Activated CD4-positive, alpha-beta memory T cell treated with anti-CD3 and anti-CD28 coated beads for 36 hours (primary cell): ENCODE measurements at regions not wholly inside any gene's neighbourhood (a gene's known extent, or its start where the extent isn't known, plus 50 kb on each side); places are given as distances from the start of the nearest gene placed in this dataset.

Experiments
- CTCF ChIA-PET: fragments of 350-600 bp; sonication (Branson Sonifier 250); formaldehyde crosslinking; loops from one replicate; lab custom pipeline; 2021; ENCODE audit warnings: antibody characterized with exemption, inconsistent platforms; lab: Charles Lee
- POLR2A ChIA-PET: fragments of 350-600 bp; sonication (Branson Sonifier 250); formaldehyde crosslinking; loops from one replicate; lab custom pipeline; 2021; ENCODE audit warnings: antibody characterized with exemption; lab: Charles Lee
- DNase-seq: peaks from one replicate; pipeline ENCODE4 v3.0.0-alpha.2; 2020
- H3K27ac Mint-ChIP-seq: one replicate; pipeline ENCODE4 v1.8.0; 2021; ENCODE audit warnings: mixed read lengths
- H3K27me3 Mint-ChIP-seq: one replicate; pipeline ENCODE4 v1.8.0; 2021; ENCODE audit warnings: mixed read lengths
- H3K36me3 Mint-ChIP-seq: one replicate; pipeline ENCODE4 v1.8.0; 2021; ENCODE audit warnings: mixed read lengths
- H3K4me1 Mint-ChIP-seq: one replicate; pipeline ENCODE4 v1.8.0; 2021; ENCODE audit warnings: low read depth, mixed read lengths
- H3K4me3 Mint-ChIP-seq: one replicate; pipeline ENCODE4 v1.8.0; 2021; ENCODE audit warnings: mild to moderate bottlenecking, mixed read lengths
- H3K9me3 Mint-ChIP-seq: one replicate; pipeline ENCODE4 v1.8.0; 2021; ENCODE audit warnings: mixed read lengths
- intact Hi-C: fragments of 100-400 bp; cut with micrococcal nuclease; formaldehyde crosslinking; loops from one replicate; pipeline ENCODE4 v1.15.1; 2023

DNA sequence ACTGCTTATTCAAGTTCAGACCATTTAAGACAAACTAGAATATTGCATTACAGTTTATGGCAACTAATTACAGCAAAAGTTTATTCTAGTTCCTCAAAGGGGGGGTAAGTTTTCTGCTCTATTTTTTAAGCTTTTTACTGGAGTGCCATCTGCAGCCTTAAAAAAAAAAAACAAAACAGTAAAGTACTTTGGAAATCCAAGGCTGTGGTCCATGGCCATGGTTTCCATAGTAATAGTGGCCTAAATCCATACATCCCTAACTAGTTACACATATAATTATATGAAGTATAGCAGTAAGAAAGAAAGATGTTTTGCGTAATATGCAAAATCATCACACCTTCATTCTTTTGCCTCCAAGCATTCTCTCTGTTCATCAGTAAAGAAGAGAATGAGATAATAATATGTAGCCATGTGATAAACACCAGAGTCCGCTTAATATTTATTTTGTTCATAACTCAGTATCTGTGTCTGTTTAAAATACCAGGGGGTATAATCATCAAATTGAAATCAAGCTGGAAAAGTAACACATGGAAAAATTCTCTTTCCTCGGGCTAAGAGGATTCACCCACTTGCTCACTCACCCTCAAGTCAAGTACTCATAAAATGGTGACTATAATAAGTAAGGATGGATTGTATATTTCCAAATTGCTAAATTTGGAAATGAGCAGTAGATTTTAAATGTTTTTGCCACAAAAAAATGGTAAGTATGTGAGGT, 301.1 kb upstream of the RND3 start:
- Mint-ChIP-seq H3K4me1 (no peaks in the 10 kb centered on the region), H3K27me3 (no peaks in the 10 kb centered on the region), H3K9me3 (peaks cover 5% of the 10 kb centered on the region), H3K4me3 (no peak overlapping the region), H3K36me3 (no peaks in the 10 kb centered on the region), H3K27ac (no peak overlapping the region)
- ChIA-PET CTCF (no interaction called here), POLR2A (no interaction called here)
- DNase-seq = no peak
- intact Hi-C loops = no loop called here

GRCh38 chr2:150787353-150788093, 300.1 kb upstream of the RND3 start:
- H3K27ac Mint-ChIP-seq = no peak overlapping the region
- ChIA-PET CTCF (no interaction called here), POLR2A (no interaction called here)
- peaks cover 5% of the 10 kb centered on the region for H3K9me3 Mint-ChIP-seq
- H3K27me3 Mint-ChIP-seq = no peaks in the 10 kb centered on the region
- H3K4me1 Mint-ChIP-seq = no peaks in the 10 kb centered on the region
- H3K36me3 Mint-ChIP-seq = no peaks in the 10 kb centered on the region
- intact Hi-C loops = no loop called here
- DNase-seq = no peak
- no peak overlapping the region for H3K4me3 Mint-ChIP-seq

DNA sequence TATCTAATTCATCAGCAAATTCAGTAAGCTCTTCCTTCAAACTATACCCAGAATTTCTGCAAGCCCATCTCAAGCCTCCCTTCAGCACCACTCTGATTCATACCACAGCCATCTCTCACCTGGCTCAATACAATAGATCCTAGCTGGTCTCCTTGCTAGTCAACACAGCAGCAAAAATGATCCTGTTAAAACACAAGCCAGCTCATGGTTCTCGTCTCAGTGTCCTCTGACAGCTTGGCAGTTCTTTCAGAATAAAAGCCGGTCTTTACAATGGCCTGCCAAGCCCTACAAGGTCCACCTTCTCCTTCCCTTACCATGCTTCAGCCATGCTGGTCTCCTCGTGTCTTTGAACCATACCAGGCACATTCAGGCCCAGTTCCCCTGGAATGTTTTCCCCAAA, 296.9 kb upstream of the RND3 start:
- H3K36me3 Mint-ChIP-seq = no peaks in the 10 kb centered on the region
- H3K9me3 Mint-ChIP-seq = no peaks in the 10 kb centered on the region
- no peak overlapping the region for H3K4me3 Mint-ChIP-seq
- no peaks in the 10 kb centered on the region for H3K4me1 Mint-ChIP-seq
- H3K27ac Mint-ChIP-seq = no peak overlapping the region
- intact Hi-C loops = no loop called here
- H3K27me3 Mint-ChIP-seq = no peaks in the 10 kb centered on the region
- no peak for DNase-seq
- ChIA-PET CTCF (no interaction called here), POLR2A (no interaction called here)

- ChIA-PET POLR2A (no interaction called here), CTCF (no interaction called here)
- intact Hi-C loops = no loop called here
- Mint-ChIP-seq H3K4me3 (no peak overlapping the region), H3K9me3 (no peaks in the 10 kb centered on the region), H3K27ac (no peak overlapping the region), H3K4me1 (no peaks in the 10 kb centered on the region), H3K36me3 (no peaks in the 10 kb centered on the region), H3K27me3 (no peaks in the 10 kb centered on the region)
- no peak for DNase-seq
Measured at GRCh38 chr2:150783896-150784295, 296.4 kb upstream of the RND3 start.

DNA sequence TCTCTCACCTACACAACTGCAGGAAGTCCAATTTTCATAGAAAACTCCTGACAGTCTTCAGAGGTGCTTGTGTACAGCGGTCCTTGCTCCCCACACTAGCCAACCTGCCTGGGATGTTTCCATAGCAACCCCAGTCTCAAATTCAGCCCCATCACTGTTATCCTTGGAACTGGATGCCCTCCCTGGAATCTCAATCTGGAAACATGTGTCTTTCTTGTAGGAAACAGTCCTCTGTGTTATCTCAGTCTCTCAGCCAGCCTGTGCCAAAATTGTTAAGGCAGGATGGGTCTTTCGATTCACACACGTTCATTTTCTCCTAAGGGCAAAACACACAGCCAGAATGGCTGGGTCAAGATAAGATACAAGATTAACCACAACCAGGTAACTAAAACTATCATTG, 295.5 kb upstream of the RND3 start:
- no peak overlapping the region for H3K4me3 Mint-ChIP-seq
- no peaks in the 10 kb centered on the region for H3K4me1 Mint-ChIP-seq
- H3K27ac Mint-ChIP-seq = no peak overlapping the region
- intact Hi-C loops = no loop called here
- H3K27me3 Mint-ChIP-seq = no peaks in the 10 kb centered on the region
- CTCF ChIA-PET = no interaction called here
- H3K9me3 Mint-ChIP-seq = no peaks in the 10 kb centered on the region
- POLR2A ChIA-PET = no interaction called here
- DNase-seq = no peak
- H3K36me3 Mint-ChIP-seq = no peaks in the 10 kb centered on the region

DNA sequence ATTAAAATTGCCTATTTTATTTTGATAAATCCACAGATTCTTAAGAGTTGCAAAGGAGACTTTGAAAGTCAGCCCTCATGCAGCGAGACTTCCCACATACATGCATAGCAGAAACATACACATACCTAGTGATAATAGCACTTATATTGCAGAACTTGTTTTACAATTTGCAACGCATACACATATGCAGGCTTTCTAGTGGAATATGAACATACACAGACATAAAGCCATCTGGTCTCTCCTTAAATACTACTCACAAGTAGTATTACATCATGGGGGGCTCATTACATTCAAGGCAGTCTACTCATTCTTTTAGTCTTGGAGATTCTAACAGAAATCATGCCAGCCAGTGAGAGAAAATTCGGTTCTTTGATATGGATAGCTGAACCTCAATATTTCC, 295.1 kb upstream of the RND3 start:
- Mint-ChIP-seq H3K27ac (no peak overlapping the region), H3K9me3 (no peaks in the 10 kb centered on the region), H3K4me3 (no peak overlapping the region), H3K4me1 (no peaks in the 10 kb centered on the region), H3K36me3 (no peaks in the 10 kb centered on the region), H3K27me3 (no peaks in the 10 kb centered on the region)
- ChIA-PET POLR2A (no interaction called here), CTCF (no interaction called here)
- intact Hi-C loops = no loop called here
- no peak for DNase-seq

DNA sequence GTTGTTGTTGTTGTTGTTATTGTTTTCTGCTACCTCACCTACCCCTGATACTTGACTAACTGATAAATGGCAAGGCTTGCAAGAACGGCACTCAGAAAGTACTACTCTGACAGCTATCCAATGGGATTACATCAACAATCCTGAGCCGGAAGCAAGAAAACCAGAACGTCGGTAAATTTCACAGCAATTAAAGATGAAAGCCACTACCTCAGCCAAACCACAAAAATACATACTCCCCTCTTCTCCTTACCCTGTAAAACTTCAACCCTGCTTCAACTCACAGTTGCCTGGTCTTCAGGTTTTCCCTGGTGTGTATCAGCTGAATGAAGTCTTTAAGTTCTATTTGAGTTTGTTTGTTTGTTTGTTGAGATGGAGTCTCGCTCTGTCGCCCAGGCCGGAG, 293.7 kb upstream of the RND3 start:
- no peaks in the 10 kb centered on the region for H3K36me3 Mint-ChIP-seq
- no peak for DNase-seq
- ChIA-PET CTCF (no interaction called here), POLR2A (no interaction called here)
- H3K4me3 Mint-ChIP-seq = no peak overlapping the region
- intact Hi-C loops = no loop called here
- no peaks in the 10 kb centered on the region for H3K27me3 Mint-ChIP-seq
- no peaks in the 10 kb centered on the region for H3K9me3 Mint-ChIP-seq
- H3K27ac Mint-ChIP-seq = no peak overlapping the region
- H3K4me1 Mint-ChIP-seq = no peaks in the 10 kb centered on the region

GRCh38 chr2:150778828-150779227, 291.4 kb upstream of the RND3 start:
- Mint-ChIP-seq H3K36me3 (no peaks in the 10 kb centered on the region), H3K27me3 (no peaks in the 10 kb centered on the region), H3K9me3 (no peaks in the 10 kb centered on the region), H3K4me1 (no peaks in the 10 kb centered on the region), H3K27ac (no peak overlapping the region), H3K4me3 (no peak overlapping the region)
- intact Hi-C loops = no loop called here
- DNase-seq = no peak
- POLR2A ChIA-PET = no interaction called here
- CTCF ChIA-PET = no interaction called here

DNA sequence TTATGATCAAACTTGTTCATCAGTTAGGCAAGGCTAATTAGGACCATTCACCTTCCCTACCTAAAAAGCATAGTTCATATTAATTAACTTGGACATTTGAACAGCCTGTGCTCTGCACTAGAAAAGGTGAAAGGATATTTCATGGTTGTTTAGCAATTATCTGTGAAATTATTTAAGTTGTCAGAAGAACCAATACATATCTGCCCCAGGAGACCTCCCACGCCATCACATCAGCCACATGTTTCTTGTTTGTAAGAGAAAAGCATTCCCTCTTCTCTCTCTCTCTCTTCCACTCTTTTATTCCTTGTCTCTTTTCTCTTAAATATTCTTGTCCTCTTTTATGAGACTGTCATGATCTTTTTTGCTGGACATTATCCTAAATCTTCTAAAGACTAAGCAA, 282.0 kb upstream of the RND3 start:
- Mint-ChIP-seq H3K4me1 (no peaks in the 10 kb centered on the region), H3K27ac (no peak overlapping the region), H3K27me3 (peaks cover 1% of the 10 kb centered on the region), H3K36me3 (no peaks in the 10 kb centered on the region), H3K9me3 (no peaks in the 10 kb centered on the region), H3K4me3 (no peak overlapping the region)
- POLR2A ChIA-PET = no interaction called here
- CTCF ChIA-PET = no interaction called here
- no peak for DNase-seq
- intact Hi-C loops = no loop called here

- Mint-ChIP-seq H3K4me3 (no peak overlapping the region), H3K27me3 (peaks cover 1% of the 10 kb centered on the region), H3K27ac (no peak overlapping the region), H3K36me3 (no peaks in the 10 kb centered on the region), H3K9me3 (no peaks in the 10 kb centered on the region), H3K4me1 (no peaks in the 10 kb centered on the region)
- no peak for DNase-seq
- intact Hi-C loops = no loop called here
- POLR2A ChIA-PET = no interaction called here
- CTCF ChIA-PET = no interaction called here
Measured at GRCh38 chr2:150767991-150768746, 280.7 kb upstream of the RND3 start.

- ChIA-PET POLR2A (no interaction called here), CTCF (no interaction called here)
- Mint-ChIP-seq H3K27me3 (no peaks in the 10 kb centered on the region), H3K4me3 (no peak overlapping the region), H3K4me1 (no peaks in the 10 kb centered on the region), H3K27ac (no peak overlapping the region), H3K9me3 (no peaks in the 10 kb centered on the region), H3K36me3 (no peaks in the 10 kb centered on the region)
- intact Hi-C loops = no loop called here
- DNase-seq = no peak
Measured at GRCh38 chr2:150762571-150762970, 275.1 kb upstream of the RND3 start.

DNA sequence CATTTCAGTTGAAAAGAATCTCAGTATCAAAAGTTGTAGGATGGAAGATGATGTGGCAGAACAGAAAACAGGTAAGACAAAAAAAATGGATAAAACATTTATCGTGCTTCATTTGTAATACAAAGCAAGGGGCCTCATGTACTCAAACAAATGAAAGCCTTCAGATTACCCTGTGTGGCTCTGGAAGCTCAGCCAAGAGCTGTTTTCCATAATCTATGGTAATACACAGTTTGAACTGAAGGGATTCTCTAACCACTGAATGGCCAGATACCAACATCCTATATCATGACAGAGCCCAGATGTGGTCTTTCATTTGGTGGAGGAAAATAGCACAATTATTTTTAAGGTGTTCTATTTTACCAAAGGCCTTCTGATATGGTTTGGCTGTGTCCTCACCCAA, 272.1 kb upstream of the RND3 start:
- Mint-ChIP-seq H3K36me3 (no peaks in the 10 kb centered on the region), H3K27me3 (no peaks in the 10 kb centered on the region), H3K27ac (no peak overlapping the region), H3K9me3 (no peaks in the 10 kb centered on the region), H3K4me1 (no peaks in the 10 kb centered on the region), H3K4me3 (no peak overlapping the region)
- ChIA-PET POLR2A (no interaction called here), CTCF (no interaction called here)
- no peak for DNase-seq
- intact Hi-C loops = no loop called here
